RCC 7860 (cell line): ENCODE measurements at regions not wholly inside any gene's neighbourhood (a gene's known extent, or its start where the extent isn't known, plus 50 kb on each side); places are given as distances from the start of the nearest gene placed in this dataset.

Source experiments
- DNase-seq: peaks from one replicate; pipeline ENCODE4 v3.0.0-alpha.2; 2015; ENCODE audit warnings: low spot score
- FAIRE-seq: peaks from 2 replicates; lab custom pipeline; 2012; peaks lifted over from hg19 to GRCh38; lab: Jason Lieb, UNC

DNA sequence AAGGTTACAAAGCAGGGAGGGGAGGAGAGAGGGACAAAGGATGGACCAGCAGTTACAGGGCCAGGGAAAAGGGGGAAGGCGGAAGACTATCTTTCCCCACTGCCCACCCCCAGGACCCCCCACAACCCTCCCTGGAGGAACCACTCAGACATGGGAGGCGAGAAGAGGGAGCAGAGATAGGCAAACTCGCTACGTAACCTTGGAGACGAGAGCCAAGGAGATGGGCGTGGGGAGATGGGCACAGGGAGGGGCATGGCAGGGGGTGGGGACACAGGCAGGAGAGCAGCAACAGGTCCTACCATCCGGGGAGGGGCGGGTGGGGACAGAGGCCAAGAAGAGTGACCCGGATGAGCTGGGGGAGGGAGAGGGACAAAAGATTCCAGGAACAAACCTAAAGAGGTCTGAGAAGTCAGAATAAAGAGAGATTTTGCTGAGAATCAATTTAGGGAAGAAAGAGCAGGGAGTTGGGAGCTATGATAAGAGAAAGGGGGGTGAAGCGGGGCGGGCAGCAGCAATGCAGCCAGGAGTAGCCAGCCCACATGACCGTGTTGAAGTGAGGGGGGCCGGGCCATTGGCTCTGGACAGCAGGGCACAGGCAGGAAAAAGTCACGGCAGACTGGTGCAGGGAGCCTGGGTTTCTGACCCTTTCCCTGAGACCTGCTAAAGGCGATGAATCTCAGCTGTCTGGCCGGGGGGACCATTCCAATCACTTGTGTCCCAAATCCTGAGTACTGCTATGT lies 128.4 kb downstream of the BUD13 start:
- FAIRE-seq (no peak), DNase-seq (no peak)

DNA sequence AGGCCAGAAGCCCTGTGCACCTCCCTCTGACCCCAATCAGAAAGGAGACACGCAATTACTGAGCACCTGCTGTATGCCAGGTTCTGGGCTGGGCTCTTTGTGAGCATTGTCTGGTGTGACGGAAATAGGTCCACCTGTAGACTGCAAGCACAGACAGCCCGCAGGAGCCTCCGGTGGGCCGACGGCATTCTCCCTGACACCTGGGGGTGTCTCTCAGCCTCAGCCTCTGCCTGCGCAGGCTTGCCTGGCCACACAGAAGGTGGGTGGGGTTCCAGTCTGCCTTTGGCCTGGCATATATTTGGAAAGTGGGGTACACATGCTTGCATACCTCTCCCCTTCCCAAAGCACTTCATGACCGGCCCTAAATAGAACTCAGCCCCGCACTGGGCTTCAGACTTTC lies 129.3 kb downstream of the BUD13 start:
- FAIRE-seq (no peak), DNase-seq (no peak)

DNA sequence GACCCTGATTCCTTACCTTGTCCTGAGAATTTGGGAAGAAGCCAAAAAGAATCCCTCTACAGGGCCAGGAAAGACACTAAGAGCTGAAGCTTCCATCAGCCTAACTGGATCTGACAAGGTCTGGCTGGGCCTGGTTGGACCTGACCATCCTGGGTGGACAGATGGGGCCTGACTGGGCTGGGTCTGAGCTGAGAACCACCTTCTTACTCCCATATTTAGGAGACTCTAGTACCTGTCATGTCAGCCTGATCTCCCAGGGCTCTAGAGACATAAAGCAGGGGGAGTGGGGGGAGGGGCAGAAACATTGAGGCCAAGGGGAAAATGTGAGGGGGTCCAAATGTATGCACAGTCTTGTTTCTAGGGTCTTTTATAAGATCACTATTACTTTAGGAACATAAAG lies 129.9 kb downstream of the BUD13 start:
- DNase-seq (no peak), FAIRE-seq (no peak)

DNA sequence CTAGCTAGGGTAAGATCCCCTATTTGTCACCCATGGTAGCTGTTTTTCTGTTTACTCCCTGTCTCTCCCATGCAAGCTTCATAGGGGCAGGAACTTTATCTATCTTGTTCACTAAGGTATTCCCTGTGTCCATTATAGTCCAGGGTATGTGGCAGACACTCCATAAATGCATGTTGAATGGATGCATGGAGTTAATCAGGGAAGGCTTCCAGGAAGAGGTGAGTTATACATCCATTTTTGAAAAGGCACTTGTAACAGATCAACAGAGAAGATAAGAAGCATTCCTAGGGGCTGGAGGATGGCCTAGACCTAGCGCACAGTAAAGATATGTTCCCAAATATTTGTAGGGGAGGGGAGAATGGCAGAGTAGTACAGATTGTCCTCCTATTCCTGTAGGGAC lies 130.3 kb downstream of the BUD13 start:
- no peak for DNase-seq
- FAIRE-seq, result no peak

DNA sequence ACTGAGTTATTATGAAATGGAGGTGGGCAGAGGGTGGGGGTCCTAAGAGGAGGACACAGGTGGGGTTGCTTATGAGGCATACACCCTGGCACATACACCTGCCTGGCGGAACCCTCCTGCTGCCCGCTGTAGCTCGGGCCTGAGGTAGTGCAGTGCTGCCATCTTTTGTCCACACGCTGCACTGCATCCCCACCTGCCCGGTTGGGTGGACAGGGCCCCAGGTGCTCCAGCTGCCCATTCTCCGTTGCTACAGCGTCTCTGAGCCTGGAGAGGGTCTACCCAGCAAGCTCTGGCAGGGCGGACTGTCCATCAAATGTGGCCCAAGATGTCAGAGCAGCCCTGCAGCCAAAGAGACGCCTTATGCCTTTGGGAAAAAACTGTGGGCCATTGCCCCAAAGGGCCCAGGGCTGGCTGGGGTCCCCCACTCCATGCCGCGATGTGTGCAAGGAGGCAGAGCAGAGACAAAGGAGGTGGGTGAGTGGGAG lies 131.2 kb downstream of the BUD13 start:
- DNase-seq (no peak), FAIRE-seq (no peak)

DNA sequence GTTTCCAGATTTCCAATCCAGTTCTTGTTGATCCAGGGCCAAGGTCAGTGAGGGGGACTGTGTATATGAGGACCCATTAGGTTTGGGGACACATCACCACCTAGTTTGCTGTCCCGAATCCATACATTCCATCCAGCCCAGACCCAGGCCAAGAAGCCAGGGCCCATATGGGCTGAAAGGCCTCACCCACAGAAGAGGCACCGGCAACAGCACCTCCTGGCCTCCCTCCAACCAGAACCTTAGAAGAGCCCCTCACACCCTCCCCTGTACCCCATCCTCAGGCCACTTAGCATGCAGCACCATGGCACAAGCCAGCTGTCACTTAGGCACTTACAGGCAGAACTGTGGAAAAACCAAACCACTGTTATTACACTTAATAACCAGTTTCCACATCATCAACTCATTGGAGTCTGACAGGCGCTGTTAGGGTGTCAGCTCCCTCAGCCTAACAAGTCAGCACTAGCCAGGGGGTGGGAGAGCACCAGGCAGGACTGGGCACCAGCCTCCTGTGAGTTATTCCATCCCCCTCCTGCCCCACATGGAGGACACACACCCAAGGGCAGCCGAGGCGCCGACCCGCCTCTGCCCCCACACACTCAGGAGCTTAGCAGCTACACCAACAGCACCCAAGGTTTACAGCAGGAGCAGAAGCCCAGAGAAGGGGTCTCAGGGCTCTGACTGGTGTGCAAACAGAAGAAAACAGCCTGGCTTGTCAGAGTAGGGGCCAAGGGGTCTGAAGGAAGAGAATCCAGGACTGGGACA lies 132.0 kb downstream of the BUD13 start:
- DNase-seq (no peak), FAIRE-seq (no peak)

DNA sequence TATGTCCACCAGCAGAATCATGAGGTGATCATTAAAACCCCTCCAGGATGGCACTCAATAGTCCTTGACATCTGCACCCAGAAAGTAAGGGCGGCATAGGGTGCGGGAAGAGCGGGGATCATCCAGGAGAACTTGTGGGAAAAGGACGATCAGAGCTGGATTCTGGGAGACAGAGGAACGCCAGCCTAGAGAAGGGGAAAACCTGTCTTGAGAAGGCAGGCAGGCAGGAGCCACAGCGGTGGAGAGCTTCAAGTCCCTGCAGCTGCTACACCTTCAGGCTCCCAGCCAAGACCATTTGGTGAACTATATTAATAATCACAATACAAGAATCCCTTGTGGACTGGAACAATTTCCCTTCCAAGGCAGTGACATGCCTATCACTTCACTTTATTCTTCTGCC lies 134.3 kb downstream of the BUD13 start:
- no peak for FAIRE-seq

DNA sequence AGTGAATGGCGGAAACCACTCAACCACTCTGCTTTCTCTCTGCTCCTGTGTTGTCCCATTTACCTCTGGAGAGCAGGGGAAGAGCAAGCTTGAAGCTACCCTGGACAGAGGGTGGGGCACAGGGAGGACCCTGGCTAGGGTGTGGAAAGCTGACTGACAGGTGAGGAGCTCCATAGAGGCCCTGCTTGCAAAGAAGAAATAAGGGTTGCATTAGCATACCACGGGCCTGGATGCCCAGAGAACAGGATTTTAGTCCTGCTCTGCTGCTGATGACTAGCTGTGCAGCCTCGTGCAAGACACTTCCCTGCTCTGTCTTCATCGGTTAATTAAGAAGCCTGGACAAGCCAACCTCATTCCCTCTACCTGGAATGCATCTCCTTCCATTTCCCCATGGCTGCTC lies 135.0 kb downstream of the BUD13 start:
- DNase-seq (no peak), FAIRE-seq (no peak)

More for the DNA sequence above, 134.3 kb downstream of the BUD13 start:
- DNase-seq, result no peak

DNA sequence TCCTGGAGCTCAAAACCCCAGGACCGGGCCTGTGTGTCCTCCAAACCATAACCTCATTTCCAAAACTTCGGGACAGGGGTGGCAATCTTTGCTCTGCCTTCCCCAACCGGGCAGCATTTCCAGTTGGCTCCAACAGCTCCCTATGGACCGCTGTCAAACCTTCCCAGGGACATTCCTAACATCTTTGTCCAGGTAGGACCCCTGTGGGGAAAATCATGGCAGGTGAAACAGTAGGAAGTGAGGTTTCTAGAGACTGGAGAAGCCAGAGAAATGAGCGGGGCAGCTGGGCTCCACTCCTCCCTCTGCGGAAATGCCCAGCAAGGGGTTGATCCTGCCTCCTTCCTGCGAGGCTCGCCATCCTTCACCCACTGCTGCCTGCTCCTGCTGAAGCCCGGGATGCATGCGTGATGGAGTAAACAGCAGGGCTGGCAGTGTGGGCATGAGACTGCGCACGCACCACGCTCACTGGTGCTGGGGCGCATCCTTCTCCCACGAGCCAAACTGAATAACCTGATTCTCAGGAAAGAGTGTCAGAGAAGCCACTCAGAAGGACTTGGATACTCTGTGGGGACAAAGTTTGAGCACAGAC lies 136.4 kb downstream of the BUD13 start:
- DNase-seq, result no peak
- no peak for FAIRE-seq

DNA sequence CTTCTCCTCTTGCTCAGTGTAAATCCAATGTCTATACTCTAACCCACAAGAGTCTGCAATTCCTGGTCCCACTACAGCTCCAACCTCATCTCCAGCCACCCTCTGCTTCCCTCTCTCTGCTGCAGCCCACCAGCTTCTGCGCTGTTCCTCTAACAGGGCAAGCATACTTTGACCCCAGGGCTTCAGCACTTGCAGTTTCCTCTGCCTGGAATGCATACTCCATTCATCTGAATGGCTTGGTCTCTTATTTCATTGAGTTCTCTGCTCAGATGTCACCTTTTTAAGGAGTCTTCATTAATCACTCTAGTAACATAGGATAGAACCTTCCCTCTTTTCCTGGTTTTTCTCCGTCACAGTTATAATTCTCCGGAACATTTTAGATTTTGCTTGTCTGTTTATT lies 141.6 kb downstream of the BUD13 start:
- DNase-seq (no peak), FAIRE-seq (no peak)

DNA sequence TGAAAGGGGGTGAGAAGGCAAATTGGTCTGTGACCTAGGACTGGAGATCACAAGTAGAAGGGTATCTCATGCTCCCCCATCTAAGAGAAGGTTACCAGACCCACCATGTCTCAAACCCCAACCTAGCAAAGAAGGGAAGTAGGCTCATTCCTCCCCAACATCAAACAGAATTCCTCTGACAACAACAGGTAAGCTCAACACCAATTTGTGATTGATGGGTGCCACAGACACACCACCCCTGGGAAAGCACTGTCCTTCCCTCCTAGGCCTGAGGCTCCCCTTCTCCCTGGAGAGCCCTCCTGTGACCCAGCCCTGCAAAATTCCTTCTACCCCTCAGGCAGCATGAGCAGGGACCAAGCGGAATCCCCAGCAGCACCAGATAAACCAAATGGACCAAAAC lies 154.3 kb downstream of the BUD13 start:
- DNase-seq (no peak), FAIRE-seq (no peak)

DNA sequence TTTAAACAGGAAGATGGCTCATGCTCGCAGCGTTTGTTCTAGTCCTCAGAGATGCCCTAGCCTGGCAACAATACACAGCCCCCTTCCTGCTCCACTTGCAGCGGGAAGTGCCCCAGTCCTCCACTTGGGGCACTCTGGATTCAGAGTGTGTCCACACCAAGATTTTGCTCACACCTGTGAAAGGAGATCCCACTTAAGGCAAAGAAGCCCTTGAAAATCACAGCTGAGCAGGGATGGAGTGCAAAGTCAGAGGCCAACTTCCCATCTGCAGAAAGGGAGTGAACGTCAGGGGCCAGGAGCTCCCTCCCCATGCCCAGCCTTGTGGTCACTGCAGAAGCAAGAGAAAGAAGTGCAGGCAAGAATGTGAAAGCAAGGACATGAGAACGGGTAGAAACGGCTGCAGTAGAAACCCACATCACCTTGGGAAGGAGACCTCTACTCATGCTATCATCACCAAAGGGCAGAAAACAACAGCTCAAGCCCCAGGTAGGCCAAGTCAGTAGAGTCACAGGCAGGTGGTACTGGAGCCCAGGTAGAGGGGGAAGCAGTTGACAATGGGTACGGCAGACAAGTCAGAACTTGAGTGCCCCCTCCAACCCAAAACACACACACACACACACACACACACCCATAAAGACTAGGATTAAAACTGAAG lies 157.4 kb downstream of the BUD13 start:
- FAIRE-seq (no peak), DNase-seq (no peak)

DNA sequence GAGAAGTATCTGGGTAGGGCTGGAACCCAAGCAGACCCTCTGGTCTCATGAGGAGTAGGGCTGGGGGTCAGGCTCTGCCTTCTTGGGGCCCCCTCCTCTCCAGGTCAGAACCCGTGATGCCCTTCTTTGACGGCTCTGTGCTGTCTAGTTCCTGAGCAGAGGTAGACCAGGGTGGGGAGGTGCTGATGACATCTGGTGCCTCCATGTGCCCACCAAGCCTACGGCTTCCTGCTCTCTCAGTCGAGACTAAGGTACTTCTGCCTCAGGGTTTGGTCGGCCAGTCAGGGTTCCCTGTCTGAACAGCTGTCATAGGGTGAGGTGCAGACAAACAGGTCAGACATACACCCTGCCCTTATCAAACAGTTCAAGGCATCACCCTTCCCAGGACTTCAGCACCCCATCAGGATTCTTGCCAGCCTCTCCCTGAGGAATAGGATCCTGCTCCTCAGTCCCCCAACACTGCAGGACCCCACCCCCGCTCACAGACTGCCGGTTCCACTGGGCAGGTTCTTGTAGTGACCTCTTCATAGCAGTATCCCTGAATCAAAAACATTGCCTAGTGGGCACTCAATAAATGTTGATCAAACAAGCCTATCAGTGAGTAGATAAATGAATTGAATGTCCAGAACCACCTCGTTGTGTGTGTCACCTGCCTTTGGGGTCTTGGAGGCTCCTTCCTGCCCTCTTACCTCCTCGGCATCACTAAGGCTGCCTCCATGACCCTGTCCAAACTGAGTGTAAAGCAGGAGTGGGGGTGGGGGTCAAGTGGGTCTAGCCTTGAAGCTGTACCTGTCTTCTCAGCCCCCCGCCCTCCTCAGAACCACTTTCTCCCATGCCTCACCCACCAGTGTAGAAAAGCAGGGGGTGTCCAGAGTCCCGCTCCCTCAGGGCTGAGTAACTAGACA lies 158.2 kb downstream of the BUD13 start:
- no peak for DNase-seq
- FAIRE-seq, result no peak

DNA sequence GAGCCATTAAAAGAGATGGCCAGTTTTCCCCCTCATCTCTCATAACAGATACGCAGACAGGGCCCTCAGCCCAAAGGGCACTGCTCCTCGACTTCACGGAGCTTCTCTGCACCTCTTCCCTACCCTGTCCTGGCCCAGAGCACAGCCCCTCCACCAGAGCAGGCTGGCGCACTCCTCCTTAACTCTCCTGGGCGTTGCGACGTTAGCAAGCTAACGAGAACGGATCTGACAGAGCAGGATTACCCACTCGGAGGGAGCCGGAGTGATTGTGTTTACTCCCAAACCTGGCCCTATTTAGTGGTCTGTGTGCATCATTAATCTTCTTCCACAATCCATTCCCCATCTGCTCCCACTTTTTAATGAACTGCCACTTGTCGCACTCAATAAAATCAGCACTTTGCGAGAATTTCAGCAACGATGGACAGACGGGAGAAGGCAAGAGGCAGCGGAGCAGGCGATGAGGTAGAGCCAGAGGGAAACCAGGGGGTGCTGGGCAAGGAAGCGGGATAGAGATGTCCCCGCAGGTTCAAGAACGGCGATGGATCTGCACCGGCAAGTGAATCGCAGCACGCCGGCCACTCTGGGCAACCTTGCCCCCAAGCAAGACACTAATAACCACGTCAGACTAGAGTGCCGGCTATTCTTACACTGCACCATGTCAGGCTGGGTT lies 159.4 kb downstream of the BUD13 start:
- no peak for FAIRE-seq
- no peak for DNase-seq

DNA sequence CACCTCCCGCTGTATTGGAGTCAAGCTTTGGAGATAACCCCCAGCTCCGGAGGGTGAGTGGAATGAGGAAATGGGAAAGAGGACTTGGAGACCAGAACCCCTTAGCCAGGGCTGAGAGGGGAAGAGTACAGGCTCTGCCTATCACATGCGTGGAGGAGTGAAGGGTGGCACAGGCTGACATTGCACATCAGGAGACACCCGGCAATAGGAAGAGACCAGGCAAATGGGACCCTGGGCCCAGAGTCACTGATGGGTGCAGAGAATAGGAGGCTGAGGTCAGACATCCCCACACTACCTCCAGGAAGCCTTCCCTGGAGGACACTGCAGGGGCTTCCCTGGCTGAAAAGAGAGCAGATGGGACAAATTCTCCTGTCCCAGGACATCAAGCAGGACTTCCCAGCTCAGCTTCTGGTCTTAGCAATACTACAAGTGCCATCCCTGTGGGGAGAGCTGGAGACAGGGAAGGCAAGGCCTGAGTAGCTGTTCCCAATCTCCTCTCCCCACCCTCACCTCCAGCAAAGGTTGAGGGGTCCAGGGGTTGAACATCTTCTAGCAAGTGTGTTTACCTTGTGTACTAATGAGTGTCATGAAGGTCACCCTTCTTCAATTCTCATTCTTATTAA lies 160.7 kb downstream of the BUD13 start:
- FAIRE-seq, result no peak
- no peak for DNase-seq

DNA sequence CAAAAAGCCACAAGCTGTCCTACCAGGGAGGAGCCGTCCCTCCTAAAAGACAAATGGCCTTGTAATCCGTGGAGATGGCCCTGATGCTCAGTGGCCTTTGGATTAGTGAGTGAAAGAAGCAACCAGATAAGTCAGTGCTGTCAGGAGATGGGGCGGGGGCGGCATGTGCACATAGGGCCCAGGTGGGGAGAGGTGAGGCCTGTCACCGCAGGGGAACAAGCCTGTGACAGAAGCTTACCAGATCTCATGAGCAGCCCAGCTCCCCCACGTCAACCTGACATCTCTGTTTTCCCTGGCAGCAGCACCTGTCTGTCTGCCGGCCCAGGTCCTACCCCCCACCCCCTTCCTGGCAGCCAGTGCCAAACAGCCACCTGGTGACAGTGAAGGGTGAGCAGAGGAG lies 162.6 kb downstream of the BUD13 start:
- DNase-seq, result no peak
- no peak for FAIRE-seq

DNA sequence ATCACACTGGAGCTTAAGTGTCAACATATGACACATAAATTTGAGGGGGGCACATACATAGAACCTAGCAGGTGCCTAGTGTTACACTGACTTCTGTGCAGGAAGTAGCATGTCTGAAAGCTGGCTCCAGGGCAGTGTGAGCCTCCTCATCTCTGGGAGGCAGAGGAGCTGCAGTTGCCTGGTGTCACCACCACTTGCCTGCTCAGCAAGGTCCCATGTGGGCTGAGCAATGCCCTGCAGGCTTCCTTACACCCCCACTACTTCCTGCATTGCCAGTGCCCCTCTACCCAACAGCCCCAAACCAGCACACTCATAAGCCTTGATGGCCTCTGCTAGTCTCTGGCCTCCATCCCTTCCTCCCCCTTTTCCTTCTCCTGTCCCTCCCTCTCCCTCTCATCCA lies 165.8 kb downstream of the BUD13 start:
- DNase-seq (no peak), FAIRE-seq (no peak)

DNA sequence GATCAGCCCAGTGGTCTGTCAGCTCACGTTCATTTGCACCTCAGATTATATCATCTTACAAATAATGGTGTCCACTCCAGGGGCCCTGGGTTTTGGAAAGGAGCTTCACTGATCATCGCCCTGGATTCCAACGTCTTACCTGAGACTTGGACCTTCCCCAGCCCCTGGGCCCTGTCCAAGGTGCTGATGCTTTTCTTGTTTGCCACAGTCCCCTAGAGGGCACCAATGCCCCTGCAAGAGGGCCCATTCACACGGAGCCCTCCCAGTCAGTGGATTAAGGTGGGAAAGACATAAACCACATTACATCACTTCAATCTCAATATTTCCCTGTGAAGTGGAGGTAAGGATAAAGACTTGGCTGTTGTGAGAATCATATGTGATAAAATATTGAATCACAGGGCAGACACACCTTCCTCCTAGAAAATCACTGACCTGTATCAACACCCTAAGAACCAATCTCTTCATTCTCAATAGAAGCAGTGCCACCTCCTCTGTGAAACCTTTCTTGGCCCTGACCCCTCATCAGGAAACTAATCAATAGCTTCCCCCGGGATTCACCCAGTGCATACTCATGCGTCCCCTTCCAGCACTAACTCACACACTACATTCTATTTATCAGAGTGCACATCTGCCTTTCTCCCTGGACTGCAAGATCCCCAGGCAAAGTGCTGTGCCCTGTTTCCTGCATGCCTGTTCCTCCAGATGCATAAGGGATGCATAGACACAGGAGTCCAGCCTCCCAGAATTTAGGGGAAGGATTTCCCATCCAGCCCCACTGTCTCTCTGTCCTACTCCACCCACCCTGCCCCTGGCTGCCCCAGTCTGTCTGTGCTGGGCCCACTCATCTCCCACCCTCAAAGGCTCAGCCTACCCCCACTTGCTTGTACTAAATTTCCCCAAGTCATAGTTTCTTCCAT lies 167.0 kb downstream of the BUD13 start:
- peak; percentile 5 for DNase-seq
- no peak for FAIRE-seq
